Endothelial cell of umbilical vein (primary cell): ENCODE measurements at regions not wholly inside any gene's neighbourhood (a gene's known extent, or its start where the extent isn't known, plus 50 kb on each side); places are given as distances from the start of the nearest gene placed in this dataset.

Experiments used
- BruUV-seq: library from RNA; stranded (reverse); fragments of 400-500 nt; replicated peaks from 2 replicates; lab custom pipeline; 2021; lab: Mats Ljungman, UMichigan
- CTCF ChIA-PET: fragments of 300-600, 350-600 bp; sonication (Branson Sonifier 250); formaldehyde crosslinking; loops from one replicate; lab custom pipeline; 2021; ENCODE audit warnings: antibody characterized with exemption, inconsistent platforms; lab: Charles Lee
- POLR2A ChIA-PET: fragments of 300-600, 350-600 bp; sonication (Branson Sonifier 250); formaldehyde crosslinking; loops from one replicate; lab custom pipeline; 2021; ENCODE audit warnings: antibody characterized with exemption, inconsistent platforms; lab: Charles Lee
- DNase-seq: peaks from one replicate; pipeline ENCODE4 v3.0.0-alpha.2; 2011; ENCODE audit warnings: low read depth, low spot score
- FAIRE-seq: peaks from 2 replicates; lab custom pipeline; 2011; peaks lifted over from hg19 to GRCh38; lab: Jason Lieb, UNC
- H2AFZ ChIP-seq: 2 replicates; pipeline ENCODE4 v1.6.0; 2012; ENCODE audit warnings: low read depth, low read length, control low read depth, inconsistent platforms
- H3K27ac ChIP-seq: 2 replicates; pipeline ENCODE4 v1.5.1; 2011; ENCODE audit warnings: low read depth, mild to moderate bottlenecking, control low read depth, low read length, moderate library complexity; ENCODE audit not compliant: insufficient read depth
- H3K27me3 ChIP-seq, 2 experiments: 2 replicates each; pipeline versions ENCODE4 v1.6.0 to v1.6.1; 2011; ENCODE audit warnings: low read length in 2 of 2, mixed read lengths in 1 of 2; ENCODE audit not compliant: control insufficient read depth in 2 of 2, insufficient read depth in 2 of 2
- H3K36me3 ChIP-seq, 2 experiments: 2 replicates in 1 of 2; 3 replicates in 1 of 2; pipeline ENCODE4 v1.5.1; 2011; ENCODE audit warnings: low read length in 2 of 2, mild to moderate bottlenecking in 1 of 2, moderate library complexity in 1 of 2; ENCODE audit not compliant: control insufficient read depth in 2 of 2, insufficient read depth in 2 of 2; ENCODE audit errors: extremely low read depth in 1 of 2
- H3K4me1 ChIP-seq: 3 replicates; pipeline ENCODE4 v1.5.1; 2011; ENCODE audit warnings: mild to moderate bottlenecking, low read length; ENCODE audit not compliant: control insufficient read depth, insufficient read depth; ENCODE audit errors: extremely low read depth
- H3K4me2 ChIP-seq: 2 replicates; pipeline ENCODE4 v1.6.1; 2011; ENCODE audit warnings: low read length, control low read depth, mixed read lengths; ENCODE audit not compliant: insufficient read depth
- H3K4me3 ChIP-seq, 3 experiments: fragments of 200-600 bp in 1 of 3; sonication (generic), shearing (Covaris generic) in 1 of 3; replicated peaks in 1 of 3; 2 replicates each; pipeline ENCODE4 v1.5.1; 2011 to 2016; ENCODE audit warnings: control low read depth in 3 of 3, low read length in 3 of 3, mild to moderate bottlenecking in 2 of 3, inconsistent platforms in 1 of 3, low read depth in 1 of 3, moderate library complexity in 1 of 3; ENCODE audit not compliant: insufficient read depth in 1 of 3
- H3K79me2 ChIP-seq: 2 replicates; pipeline ENCODE4 v1.6.0; 2012; ENCODE audit warnings: low read length, inconsistent platforms; ENCODE audit not compliant: control insufficient read depth, insufficient read depth
- H3K9ac ChIP-seq: replicated peaks from 2 replicates; pipeline ENCODE3; 2011; ENCODE audit warnings: low read length, control low read depth; ENCODE audit not compliant: insufficient read depth; ENCODE audit errors: extremely low read depth
- H3K9me1 ChIP-seq: replicated peaks from 3 replicates; pipeline ENCODE4 v1.6.0; 2011; ENCODE audit warnings: mild to moderate bottlenecking, low read length; ENCODE audit not compliant: control insufficient read depth, insufficient read depth; ENCODE audit errors: extremely low read depth
- H3K9me3 ChIP-seq: replicated peaks from 2 replicates; pipeline ENCODE4 v1.5.1; 2012; ENCODE audit warnings: low read length, inconsistent platforms; ENCODE audit not compliant: control insufficient read depth, insufficient read depth
- H4K20me1 ChIP-seq: replicated peaks from 2 replicates; pipeline ENCODE3; 2011; ENCODE audit warnings: mild to moderate bottlenecking, low read length; ENCODE audit not compliant: control insufficient read depth, insufficient read depth; ENCODE audit errors: extremely low read depth
- EZH2 ChIP-seq: IDR thresholded peaks from 2 replicates; pipeline ENCODE4 v1.6.1; 2012; ENCODE audit warnings: borderline replicate concordance, low read depth, mild to moderate bottlenecking, moderate library complexity, low read length, inconsistent platforms; ENCODE audit not compliant: severe bottlenecking
- FOS ChIP-seq: IDR thresholded peaks from 2 replicates; pipeline ENCODE4 v1.6.1; 2011; ENCODE audit warnings: mild to moderate bottlenecking, low read length, moderate library complexity, borderline replicate concordance; ENCODE audit not compliant: insufficient read depth
- GATA2 ChIP-seq: IDR thresholded peaks from 2 replicates; pipeline ENCODE4 v1.7.0; 2011; ENCODE audit warnings: low read depth, mild to moderate bottlenecking, moderate library complexity, mixed read lengths, low read length; ENCODE audit not compliant: insufficient read length, insufficient read depth
- JUN ChIP-seq: IDR thresholded peaks from 2 replicates; pipeline ENCODE4 v1.6.1; 2011; ENCODE audit warnings: borderline replicate concordance, low read depth; ENCODE audit not compliant: insufficient read length, insufficient read depth
- MAX ChIP-seq: IDR thresholded peaks from 2 replicates; pipeline ENCODE4 v1.6.1; 2011; ENCODE audit not compliant: insufficient read depth, insufficient read length
- MYC ChIP-seq: IDR thresholded peaks from one replicate; pipeline ENCODE4 v1.6.1; 2011; ENCODE audit warnings: mild to moderate bottlenecking, low read depth, low read length
- dilution Hi-C: fragments of 300-500 bp; cut with MboI; formaldehyde crosslinking; loops from one replicate; pipeline ENCODE4 v1.15.0; 2019; ENCODE audit warnings: low sequenced_read_pairs; ENCODE audit not compliant: extremely low pct_ligation_motif_present
- intact Hi-C: fragments of 100-400 bp; cut with micrococcal nuclease; formaldehyde crosslinking; loops from one replicate; pipeline ENCODE4 v1.10.0; 2022
- TF ChIP-seq, protein P1 (sequence below), 2 donors: IDR thresholded peaks; 1 replicate in 1 of 2; 2 replicates in 1 of 2; pipeline ENCODE4 v1.5.1; 2011; ENCODE audit warnings: low read length in 2 of 2, mild to moderate bottlenecking in 2 of 2, moderate library complexity in 2 of 2, control low read depth in 1 of 2, inconsistent platforms in 1 of 2, low read depth in 1 of 2; ENCODE audit not compliant: insufficient read depth in 1 of 2; ENCODE audit errors: extremely low read depth in 1 of 2

- Histone ChIP-seq H3K27me3 (no peaks in the 10 kb centered on the region), H3K9me3 (no peaks in the 10 kb centered on the region), H2AFZ (no peak overlapping the region), H4K20me1 (no peaks in the 10 kb centered on the region), H3K9me1 (no peaks in the 10 kb centered on the region), H3K79me2 (no peaks in the 10 kb centered on the region), H3K4me1 (no peaks in the 10 kb centered on the region), H3K36me3 (no peaks in the 10 kb centered on the region), H3K4me2 (no peak overlapping the region), H3K9ac (no peak overlapping the region), H3K27ac (no peak overlapping the region), H3K4me3 (no peak overlapping the region)
- dilution Hi-C loops (no loop called here), intact Hi-C loops (no loop called here)
- no peak for DNase-seq
- TF ChIP-seq JUN (no peak), FOS (no peak), MAX (no peak), GATA2 (no peak), EZH2 (no peak), MYC (no peak)
- TF ChIP-seq, protein P1, sequence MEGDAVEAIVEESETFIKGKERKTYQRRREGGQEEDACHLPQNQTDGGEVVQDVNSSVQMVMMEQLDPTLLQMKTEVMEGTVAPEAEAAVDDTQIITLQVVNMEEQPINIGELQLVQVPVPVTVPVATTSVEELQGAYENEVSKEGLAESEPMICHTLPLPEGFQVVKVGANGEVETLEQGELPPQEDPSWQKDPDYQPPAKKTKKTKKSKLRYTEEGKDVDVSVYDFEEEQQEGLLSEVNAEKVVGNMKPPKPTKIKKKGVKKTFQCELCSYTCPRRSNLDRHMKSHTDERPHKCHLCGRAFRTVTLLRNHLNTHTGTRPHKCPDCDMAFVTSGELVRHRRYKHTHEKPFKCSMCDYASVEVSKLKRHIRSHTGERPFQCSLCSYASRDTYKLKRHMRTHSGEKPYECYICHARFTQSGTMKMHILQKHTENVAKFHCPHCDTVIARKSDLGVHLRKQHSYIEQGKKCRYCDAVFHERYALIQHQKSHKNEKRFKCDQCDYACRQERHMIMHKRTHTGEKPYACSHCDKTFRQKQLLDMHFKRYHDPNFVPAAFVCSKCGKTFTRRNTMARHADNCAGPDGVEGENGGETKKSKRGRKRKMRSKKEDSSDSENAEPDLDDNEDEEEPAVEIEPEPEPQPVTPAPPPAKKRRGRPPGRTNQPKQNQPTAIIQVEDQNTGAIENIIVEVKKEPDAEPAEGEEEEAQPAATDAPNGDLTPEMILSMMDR (IDR thresholded peaks at IDR 0.05; ENCODE audit: extremely low read depth in 1 of 2, insufficient read depth in 1 of 2, low read depth in 1 of 2, low read length in 2 of 2) = no peak
- no peak for FAIRE-seq
- ChIA-PET CTCF (no interaction called here), POLR2A (no interaction called here)
- BruUV-seq = no TSS peak
Observed at GRCh38 chr12:88985631-88986030, 366.7 kb downstream of the DUSP6 start.
